ENCODE measurements at regions not wholly inside any gene's neighbourhood (a gene's known extent, or its start where the extent isn't known, plus 50 kb on each side); places are given as distances from the start of the nearest gene placed in this dataset.

- TF ChIP-seq, protein P1, sequence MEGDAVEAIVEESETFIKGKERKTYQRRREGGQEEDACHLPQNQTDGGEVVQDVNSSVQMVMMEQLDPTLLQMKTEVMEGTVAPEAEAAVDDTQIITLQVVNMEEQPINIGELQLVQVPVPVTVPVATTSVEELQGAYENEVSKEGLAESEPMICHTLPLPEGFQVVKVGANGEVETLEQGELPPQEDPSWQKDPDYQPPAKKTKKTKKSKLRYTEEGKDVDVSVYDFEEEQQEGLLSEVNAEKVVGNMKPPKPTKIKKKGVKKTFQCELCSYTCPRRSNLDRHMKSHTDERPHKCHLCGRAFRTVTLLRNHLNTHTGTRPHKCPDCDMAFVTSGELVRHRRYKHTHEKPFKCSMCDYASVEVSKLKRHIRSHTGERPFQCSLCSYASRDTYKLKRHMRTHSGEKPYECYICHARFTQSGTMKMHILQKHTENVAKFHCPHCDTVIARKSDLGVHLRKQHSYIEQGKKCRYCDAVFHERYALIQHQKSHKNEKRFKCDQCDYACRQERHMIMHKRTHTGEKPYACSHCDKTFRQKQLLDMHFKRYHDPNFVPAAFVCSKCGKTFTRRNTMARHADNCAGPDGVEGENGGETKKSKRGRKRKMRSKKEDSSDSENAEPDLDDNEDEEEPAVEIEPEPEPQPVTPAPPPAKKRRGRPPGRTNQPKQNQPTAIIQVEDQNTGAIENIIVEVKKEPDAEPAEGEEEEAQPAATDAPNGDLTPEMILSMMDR (IDR thresholded peaks at IDR 0.05; ENCODE audit: low read length), result no peak
- no peak for TF ChIP-seq EZH2 (IDR thresholded peaks at IDR 0.05; ENCODE audit: borderline replicate concordance, low read length)
These were observed 275.2 kb downstream of the DSEL start for GRCh38 chr18:67241299-67241698.
